ENCODE measurements at regions not wholly inside any gene's neighbourhood (a gene's known extent, or its start where the extent isn't known, plus 50 kb on each side); places are given as distances from the start of the nearest gene placed in this dataset.

- no peaks in the 10 kb centered on the region for H3K36me3 Mint-ChIP-seq (ENCODE audit: unreplicated experiment)
- H3K4me3 Mint-ChIP-seq (ENCODE audit: unreplicated experiment), result no peak overlapping the region
- DNase-seq, result no peak
- no peaks in the 10 kb centered on the region for H3K27me3 Mint-ChIP-seq (ENCODE audit: unreplicated experiment)
- no peaks in the 10 kb centered on the region for H3K4me1 Mint-ChIP-seq (ENCODE audit: low read depth, unreplicated experiment)
- no peak for TF ChIP-seq CTCF (IDR thresholded peaks at IDR 0.05; ENCODE audit: partially characterized antibody, unreplicated experiment)
- no peaks in the 10 kb centered on the region for H3K9me3 Mint-ChIP-seq (ENCODE audit: unreplicated experiment)
- no peak overlapping the region for H3K27ac Mint-ChIP-seq (ENCODE audit: unreplicated experiment)
These were observed 303.4 kb downstream of the KBTBD8 start for GRCh38 chr3:67301556-67301955.

DNA sequence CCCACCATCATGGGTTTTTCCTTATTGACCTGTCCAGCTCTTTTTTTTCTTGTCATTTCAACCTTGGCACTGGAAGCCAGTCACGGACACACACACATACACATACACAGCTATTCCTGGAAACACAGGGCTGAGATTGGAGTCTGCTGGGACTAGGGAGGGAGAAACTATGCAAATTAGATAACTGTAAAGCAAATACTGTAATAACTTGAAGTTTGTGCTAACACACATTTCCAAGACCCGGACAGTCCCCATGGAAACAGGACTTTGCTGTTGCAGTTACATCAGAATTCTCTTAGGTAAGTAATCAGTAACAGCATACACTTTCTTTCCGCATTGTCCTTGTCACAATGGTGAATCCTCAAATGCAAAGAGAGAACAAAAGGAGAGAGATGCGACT is 304.4 kb downstream of the KBTBD8 start:
- no peak overlapping the region for H3K4me3 Mint-ChIP-seq (ENCODE audit: unreplicated experiment)
- TF ChIP-seq CTCF (IDR thresholded peaks at IDR 0.05; ENCODE audit: partially characterized antibody, unreplicated experiment), result no peak
- H3K9me3 Mint-ChIP-seq (ENCODE audit: unreplicated experiment), result no peaks in the 10 kb centered on the region
- no peaks in the 10 kb centered on the region for H3K36me3 Mint-ChIP-seq (ENCODE audit: unreplicated experiment)
- no peaks in the 10 kb centered on the region for H3K27me3 Mint-ChIP-seq (ENCODE audit: unreplicated experiment)
- H3K27ac Mint-ChIP-seq (ENCODE audit: unreplicated experiment), result no peak overlapping the region
- H3K4me1 Mint-ChIP-seq (ENCODE audit: low read depth, unreplicated experiment), result no peaks in the 10 kb centered on the region
- no peak for DNase-seq

- Mint-ChIP-seq H3K9me3 (ENCODE audit: unreplicated experiment) (no peaks in the 10 kb centered on the region), H3K4me3 (ENCODE audit: unreplicated experiment) (no peak overlapping the region), H3K4me1 (ENCODE audit: low read depth, unreplicated experiment) (no peaks in the 10 kb centered on the region), H3K27me3 (ENCODE audit: unreplicated experiment) (no peaks in the 10 kb centered on the region), H3K36me3 (ENCODE audit: unreplicated experiment) (no peaks in the 10 kb centered on the region), H3K27ac (ENCODE audit: unreplicated experiment) (no peak overlapping the region)
- TF ChIP-seq CTCF (IDR thresholded peaks at IDR 0.05; ENCODE audit: partially characterized antibody, unreplicated experiment), result no peak
- DNase-seq, result no peak
These were observed 307.1 kb downstream of the KBTBD8 start for GRCh38 chr3:67305160-67305559.

DNA sequence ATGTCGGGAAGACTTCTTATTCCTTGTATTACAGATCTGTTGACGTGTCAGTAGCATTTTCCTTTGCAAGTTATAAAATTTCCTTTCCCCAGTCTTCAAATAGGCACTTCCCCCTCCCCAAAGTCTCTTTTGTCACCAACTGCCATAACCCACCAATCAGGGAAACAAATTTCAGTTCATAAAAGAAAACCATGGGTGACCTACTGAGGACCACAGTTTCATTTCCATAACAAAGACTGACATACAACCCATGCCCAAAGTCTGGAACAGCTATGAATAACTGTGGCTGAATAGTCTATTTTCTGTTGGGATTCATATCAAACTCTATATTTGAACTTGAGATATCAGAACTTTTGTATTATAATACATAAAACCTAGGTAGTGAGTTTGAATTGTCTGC is 307.8 kb downstream of the KBTBD8 start:
- Mint-ChIP-seq H3K4me1 (ENCODE audit: low read depth, unreplicated experiment) (no peaks in the 10 kb centered on the region), H3K9me3 (ENCODE audit: unreplicated experiment) (no peaks in the 10 kb centered on the region), H3K36me3 (ENCODE audit: unreplicated experiment) (no peaks in the 10 kb centered on the region), H3K4me3 (ENCODE audit: unreplicated experiment) (no peak overlapping the region), H3K27me3 (ENCODE audit: unreplicated experiment) (no peaks in the 10 kb centered on the region), H3K27ac (ENCODE audit: unreplicated experiment) (no peak overlapping the region)
- DNase-seq, result no peak
- TF ChIP-seq CTCF (IDR thresholded peaks at IDR 0.05; ENCODE audit: partially characterized antibody, unreplicated experiment), result no peak

DNA sequence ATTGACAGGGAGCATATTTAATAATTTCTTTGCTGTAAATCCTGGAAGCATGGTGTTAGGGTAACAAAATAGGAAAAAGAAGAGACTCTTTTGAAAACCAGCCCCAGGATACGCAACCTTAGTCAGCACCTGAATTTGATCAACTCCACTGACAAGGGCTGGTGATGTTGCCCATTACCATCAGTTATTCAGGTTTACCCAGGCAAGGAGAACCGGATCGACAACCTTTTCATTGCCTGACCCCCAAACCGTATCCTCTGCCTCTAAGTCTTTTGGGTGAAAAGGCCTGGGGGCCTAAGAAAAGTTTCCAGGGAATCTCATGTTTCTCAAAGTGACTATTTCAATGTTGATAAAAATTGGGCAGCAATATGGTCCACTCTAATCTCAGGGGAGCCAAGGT is 313.3 kb downstream of the KBTBD8 start:
- Mint-ChIP-seq H3K36me3 (ENCODE audit: unreplicated experiment) (no peaks in the 10 kb centered on the region), H3K27ac (ENCODE audit: unreplicated experiment) (no peak overlapping the region), H3K27me3 (ENCODE audit: unreplicated experiment) (peaks cover 1% of the 10 kb centered on the region), H3K4me3 (ENCODE audit: unreplicated experiment) (no peak overlapping the region), H3K9me3 (ENCODE audit: unreplicated experiment) (no peaks in the 10 kb centered on the region), H3K4me1 (ENCODE audit: low read depth, unreplicated experiment) (no peaks in the 10 kb centered on the region)
- TF ChIP-seq CTCF (IDR thresholded peaks at IDR 0.05; ENCODE audit: partially characterized antibody, unreplicated experiment), result no peak
- no peak for DNase-seq

All from glutamatergic neuron (in vitro differentiated cells).